Adrenal gland (tissue), 5 donors: ENCODE measurements at regions not wholly inside any gene's neighbourhood (a gene's known extent, or its start where the extent isn't known, plus 50 kb on each side); places are given as distances from the start of the nearest gene placed in this dataset.
"Not testable (repeated sequence)": the region's sequence is repeated elsewhere in the genome, so short reads cannot be mapped to it uniquely, and the experiment has no call there.

Source experiments
- POLR2A ChIP-seq, 2 donors: fragments of 450-650 bp; IDR thresholded peaks; one replicate each; pipeline ENCODE4 v1.6.1; 2017; ENCODE audit warnings: antibody characterized with exemption in 2 of 2, mild to moderate bottlenecking in 2 of 2, moderate library complexity in 1 of 2
- TF ChIP-seq, protein P1 (sequence below), 6 experiments: fragments of 450-650 bp in 4 of 6; fragments of 200-600 bp in 2 of 6; sonication (generic) in 1 of 6; IDR thresholded peaks; 1 replicate in 5 of 6; 2 replicates in 1 of 6; pipeline versions ENCODE4 v1.5.1 to v1.8.0; 2016 to 2021; ENCODE audit warnings: antibody characterized with exemption in 6 of 6, mild to moderate bottlenecking in 2 of 6, moderate library complexity in 1 of 6
- donor health status: DM: no; HTN: no; CAD: no.

DNA sequence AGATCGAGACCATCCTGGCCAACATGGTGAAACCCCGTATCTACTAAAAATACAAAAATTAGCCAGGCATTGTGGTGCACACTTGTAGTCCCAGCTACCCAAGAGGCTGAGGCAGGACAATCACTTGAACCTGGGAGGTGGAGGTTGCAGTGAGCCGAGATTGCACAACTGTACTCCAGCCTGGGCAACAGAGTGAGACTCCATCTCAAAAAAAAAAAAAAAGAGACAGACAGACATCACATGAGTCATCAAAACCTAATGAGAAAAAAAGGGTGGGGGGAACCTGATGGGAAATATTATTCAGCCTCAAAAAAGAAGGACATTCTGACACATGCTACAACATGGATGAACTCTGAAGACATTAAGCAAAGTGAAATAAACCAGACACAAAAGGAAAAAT is 67.4 kb downstream of the ARL6IP4 start:
- TF ChIP-seq, protein P1, sequence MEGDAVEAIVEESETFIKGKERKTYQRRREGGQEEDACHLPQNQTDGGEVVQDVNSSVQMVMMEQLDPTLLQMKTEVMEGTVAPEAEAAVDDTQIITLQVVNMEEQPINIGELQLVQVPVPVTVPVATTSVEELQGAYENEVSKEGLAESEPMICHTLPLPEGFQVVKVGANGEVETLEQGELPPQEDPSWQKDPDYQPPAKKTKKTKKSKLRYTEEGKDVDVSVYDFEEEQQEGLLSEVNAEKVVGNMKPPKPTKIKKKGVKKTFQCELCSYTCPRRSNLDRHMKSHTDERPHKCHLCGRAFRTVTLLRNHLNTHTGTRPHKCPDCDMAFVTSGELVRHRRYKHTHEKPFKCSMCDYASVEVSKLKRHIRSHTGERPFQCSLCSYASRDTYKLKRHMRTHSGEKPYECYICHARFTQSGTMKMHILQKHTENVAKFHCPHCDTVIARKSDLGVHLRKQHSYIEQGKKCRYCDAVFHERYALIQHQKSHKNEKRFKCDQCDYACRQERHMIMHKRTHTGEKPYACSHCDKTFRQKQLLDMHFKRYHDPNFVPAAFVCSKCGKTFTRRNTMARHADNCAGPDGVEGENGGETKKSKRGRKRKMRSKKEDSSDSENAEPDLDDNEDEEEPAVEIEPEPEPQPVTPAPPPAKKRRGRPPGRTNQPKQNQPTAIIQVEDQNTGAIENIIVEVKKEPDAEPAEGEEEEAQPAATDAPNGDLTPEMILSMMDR (IDR thresholded peaks at IDR 0.05) = not testable (repeated sequence)
- not testable (repeated sequence) for TF ChIP-seq POLR2A (IDR thresholded peaks at IDR 0.05)
